K562 (cell line): ENCODE measurements at regions not wholly inside any gene's neighbourhood (a gene's known extent, or its start where the extent isn't known, plus 50 kb on each side); places are given as distances from the start of the nearest gene placed in this dataset.

Source experiments
- ATAC-seq: fragments of 200-7000 bp; cut with Tn5 transposase; 3 replicates; pipeline ENCODE4 v1.9.1; 2020; ENCODE audit warnings: moderate library complexity
- BruUV-seq: library from RNA; stranded (reverse); fragments of 400-500 nt; replicated peaks from 2 replicates; lab custom pipeline; 2021; lab: Mats Ljungman, UMichigan
- CTCF ChIA-PET: fragments of 300-600 bp; formaldehyde crosslinking; extraction: SDS; loops from one replicate; lab custom pipeline; 2021; ENCODE audit warnings: low intra/inter-chr PET ratio; lab: Yijun Ruan, JAX
- POLR2A ChIA-PET: fragments of 300-600, 350-650 bp; sonication (Branson Sonifier 250); formaldehyde crosslinking; extraction: SDS; loops from one replicate; lab custom pipeline; 2021; ENCODE audit warnings: antibody characterized with exemption, inconsistent platforms; lab: Yijun Ruan, JAX
- DNase-seq, 4 experiments: peaks; one replicate each; pipeline versions ENCODE4 v3.0.0 to v3.0.0-alpha.2; 2011 to 2018; ENCODE audit warnings: low spot score in 3 of 4, mixed read lengths in 3 of 4; ENCODE audit errors: extremely low read depth in 1 of 4
- FAIRE-seq: peaks from 2 replicates; lab custom pipeline; 2011; peaks lifted over from hg19 to GRCh38; lab: Jason Lieb, UNC
- H2AFZ ChIP-seq: 2 replicates; pipeline ENCODE4 v1.6.0; 2011; ENCODE audit warnings: low read depth, low read length, control low read depth, inconsistent platforms
- H3K27ac ChIP-seq: fragments of 200-600 bp; 3 replicates; pipeline ENCODE4 v1.8.0; 2011; ENCODE audit warnings: low read depth, mild to moderate bottlenecking, control low read depth, inconsistent platforms, low read length, moderate library complexity, mixed read lengths; ENCODE audit errors: extremely low read depth
- H3K27me3 ChIP-seq, 2 experiments: fragments of 300-600 bp in 1 of 2; 2 replicates in 1 of 2; 3 replicates in 1 of 2; pipeline versions ENCODE4 v1.6.0 to v1.8.0; 2011; ENCODE audit warnings: inconsistent platforms in 2 of 2, low read length in 2 of 2, mild to moderate bottlenecking in 1 of 2, mixed read lengths in 1 of 2, moderate library complexity in 1 of 2; ENCODE audit not compliant: control insufficient read depth in 2 of 2, insufficient read depth in 2 of 2
- H3K36me3 ChIP-seq: fragments of 300-600 bp; 3 replicates; pipeline ENCODE4 v1.8.0; 2011; ENCODE audit warnings: mild to moderate bottlenecking, low read length, inconsistent platforms; ENCODE audit not compliant: control insufficient read depth, insufficient read depth
- H3K4me1 ChIP-seq, 2 experiments: fragments of 200-600 bp in 1 of 2; replicated peaks in 1 of 2; 2 replicates in 1 of 2; 3 replicates in 1 of 2; pipeline versions ENCODE4 v1.5.1 to v1.8.0; 2011; ENCODE audit warnings: inconsistent platforms in 2 of 2, low read length in 2 of 2, mild to moderate bottlenecking in 1 of 2, mixed read lengths in 1 of 2, moderate library complexity in 1 of 2; ENCODE audit not compliant: control insufficient read depth in 2 of 2, insufficient read depth in 2 of 2
- H3K4me2 ChIP-seq: 2 replicates; pipeline ENCODE4 v1.6.1; 2011; ENCODE audit warnings: low read length, control low read depth, inconsistent platforms, mixed read lengths; ENCODE audit not compliant: insufficient read depth
- H3K4me3 ChIP-seq: fragments of 200-600 bp; sonication (generic), shearing (Covaris generic); 2 replicates; pipeline ENCODE4 v1.5.1; 2016; ENCODE audit warnings: control low read depth, inconsistent platforms
- H3K79me2 ChIP-seq: fragments of 200-600 bp; 3 replicates; pipeline ENCODE4 v1.8.0; 2011; ENCODE audit warnings: low read length, inconsistent platforms; ENCODE audit not compliant: control insufficient read depth, insufficient read depth
- H3K9ac ChIP-seq, 2 experiments: 2 replicates each; pipeline versions ENCODE4 v1.6.0 to v1.6.1; 2011; ENCODE audit warnings: low read depth in 2 of 2, low read length in 2 of 2, control low read depth in 1 of 2, inconsistent platforms in 1 of 2, mild to moderate bottlenecking in 1 of 2, mixed read lengths in 1 of 2; ENCODE audit not compliant: insufficient read depth in 1 of 2
- H3K9me1 ChIP-seq: one replicate; pipeline ENCODE4 v1.6.0; 2011; ENCODE audit warnings: inconsistent platforms, mild to moderate bottlenecking, low read length, moderate library complexity; ENCODE audit not compliant: control insufficient read depth, insufficient read depth
- H3K9me3 ChIP-seq: replicated peaks from 2 replicates; pipeline ENCODE4 v1.5.1; 2011; ENCODE audit warnings: low read depth, low read length, inconsistent platforms; ENCODE audit not compliant: control insufficient read depth, insufficient read depth
- H4K20me1 ChIP-seq: replicated peaks from 2 replicates; pipeline ENCODE4 v1.6.1; 2011; ENCODE audit warnings: low read length, inconsistent platforms, mixed read lengths; ENCODE audit not compliant: control insufficient read depth, insufficient read depth
- CEBPB ChIP-seq: fragments of 450-650 bp; IDR thresholded peaks from 2 replicates; pipeline ENCODE4 v1.6.1; 2016; ENCODE audit warnings: missing genetic modification characterization, missing compliant biosample characterization
- CREB1 ChIP-seq, 2 experiments: sonication (generic) in 1 of 2; formaldehyde crosslinking in 1 of 2; IDR thresholded peaks; 2 replicates each; pipeline versions ENCODE4 v1.6.1 to v1.8.0; 2012 to 2022; ENCODE audit warnings: inconsistent platforms in 1 of 2, mild to moderate bottlenecking in 1 of 2, missing genetic modification reagents in 1 of 2, moderate library complexity in 1 of 2
- ETS2 ChIP-seq: IDR thresholded peaks from 2 replicates; pipeline ENCODE4 v1.6.1; 2016; ENCODE audit warnings: borderline replicate concordance, missing genetic modification characterization, mild to moderate bottlenecking, moderate library complexity, missing compliant biosample characterization; ENCODE audit not compliant: poor library complexity, severe bottlenecking
- GTF2F1 ChIP-seq: IDR thresholded peaks from 2 replicates; pipeline ENCODE4 v1.6.1; 2011; ENCODE audit warnings: low read depth, low read length, improper control_type of control experiment
- JUND ChIP-seq, 2 experiments: IDR thresholded peaks; 2 replicates in 1 of 2; 3 replicates in 1 of 2; pipeline ENCODE4 v1.6.1; 2011; ENCODE audit warnings: borderline replicate concordance in 2 of 2, low read depth in 2 of 2, low read length in 2 of 2, improper control_type of control experiment in 1 of 2, missing biosample characterization in 1 of 2, missing genetic modification characterization in 1 of 2, missing genetic modification reagents in 1 of 2
- NFYB ChIP-seq: IDR thresholded peaks from 2 replicates; pipeline ENCODE4 v1.6.1; 2011; ENCODE audit warnings: mild to moderate bottlenecking, moderate library complexity; ENCODE audit not compliant: insufficient read length; ENCODE audit errors: extremely low read depth
- OTX1 ChIP-seq: fragments of 450-650 bp; formaldehyde crosslinking; IDR thresholded peaks from 2 replicates; pipeline ENCODE4 v1.4.0; 2022; ENCODE audit warnings: mild to moderate bottlenecking
- PATZ1 ChIP-seq: fragments of 250-450 bp; sonication (Bioruptor Pico); IDR thresholded peaks from 2 replicates; pipeline ENCODE4 v1.5.0; 2020; ENCODE audit warnings: mild to moderate bottlenecking, borderline replicate concordance
- PHB2 ChIP-seq: fragments of 450-650 bp; IDR thresholded peaks from 2 replicates; pipeline ENCODE4 v1.6.1; 2017; ENCODE audit warnings: low read depth
- RFX7 ChIP-seq: fragments of 250-450 bp; sonication (Bioruptor Pico); IDR thresholded peaks from 2 replicates; pipeline ENCODE4 v1.5.1; 2021; ENCODE audit warnings: mild to moderate bottlenecking
- SIX5 ChIP-seq, 2 experiments: IDR thresholded peaks; 2 replicates each; pipeline ENCODE4 v1.6.1; 2011; ENCODE audit warnings: low read length in 2 of 2, borderline replicate concordance in 1 of 2, low read depth in 1 of 2, mild to moderate bottlenecking in 1 of 2, moderate library complexity in 1 of 2; ENCODE audit not compliant: insufficient read depth in 1 of 2
- THRAP3 ChIP-seq: fragments of 450-650 bp; IDR thresholded peaks from 2 replicates; pipeline ENCODE4 v1.6.1; 2016; ENCODE audit warnings: mild to moderate bottlenecking, inconsistent platforms, borderline replicate concordance
- U2AF1 ChIP-seq: fragments of 200-400 bp; formaldehyde crosslinking; optimal IDR thresholded peaks from 2 replicates; pipeline ENCODE3; 2017; ENCODE audit warnings: mild to moderate bottlenecking, low read depth, low read length, moderate library complexity
- ZNF354B ChIP-seq: fragments of 250-450 bp; sonication (Bioruptor Pico); IDR thresholded peaks from 2 replicates; pipeline ENCODE4 v1.4.0; 2020
- WGBS: fragments of 100-300 bp; shearing (Covaris generic); methylation state at CpG from one replicate; pipeline ENCODE4 v1.1.6; 2016; ENCODE audit warnings: low coverage, mixed read lengths; ENCODE audit not compliant: insufficient coverage; ENCODE audit errors: missing lambda C conversion rate; 5-methylcytosine and 5-hydroxymethylcytosine counted together
- in situ Hi-C: fragments of 300-500 bp; cut with MboI; formaldehyde crosslinking; loops from 4 replicates; pipeline ENCODE4 v1.15.0; 2018; ENCODE audit warnings: inconsistent platforms, mixed read lengths
- intact Hi-C: fragments of 100-400 bp; cut with micrococcal nuclease; formaldehyde crosslinking; loops from 2 replicates; pipeline ENCODE4 v1.14.2; 2022
- TF ChIP-seq, protein P1 (sequence below), 2 experiments: fragments of 450-650 bp; IDR thresholded peaks; 2 replicates each; pipeline ENCODE4 v1.6.1; 2016
- TF ChIP-seq, protein P2 (sequence below): sonication (generic); formaldehyde crosslinking; IDR thresholded peaks from 2 replicates; pipeline ENCODE4 v1.8.0; 2022; ENCODE audit warnings: mild to moderate bottlenecking, missing genetic modification reagents

- WGBS = 69% methylated on average over 6 of the region's 6 CpGs
- in situ Hi-C loops = no loop called here
- Histone ChIP-seq H3K27ac (no peak overlapping the region), H3K9ac (peak overlapping the region in 1 of 2 experiments; percentile 37; a peak in 1 of 4 replicates), H3K4me1 (peaks cover 0 to 6% of the 10 kb centered on the region in 2 experiments; a peak in 1 of 5 replicates), H2AFZ (no peak overlapping the region), H3K9me1 (no peaks in the 10 kb centered on the region), H3K4me3 (no peak overlapping the region), H3K9me3 (no peaks in the 10 kb centered on the region), H3K4me2 (no peak overlapping the region), H3K36me3 (no peaks in the 10 kb centered on the region), H4K20me1 (peaks cover 6% of the 10 kb centered on the region; the same call in 1 of the 2 replicates), H3K79me2 (no peaks in the 10 kb centered on the region), H3K27me3 (peaks cover 0 to 5% of the 10 kb centered on the region in 2 experiments; a peak in 3 of 5 replicates)
- ChIA-PET CTCF (no interaction called here), POLR2A (interaction anchor here (0.7 to 1.5 kb wide), 7 partner anchors 14 to 1612 kb away, joined by 3 to 6 read pairs (median 3); no protein-coding TSS in a partner anchor)
- BruUV-seq = no TSS peak
- TF ChIP-seq PHB2 (no peak), NFYB (no peak), JUND (IDR thresholded peaks at IDR 0.05; ENCODE audit: borderline replicate concordance, low read depth, low read length) (no peak), JUND (tag; IDR thresholded peaks at IDR 0.05; ENCODE audit: borderline replicate concordance, low read depth, low read length) (no peak), PATZ1 (CRISPR knock-in tag) (no peak), ETS2 (tag) (no peak), THRAP3 (no peak), ZNF354B (no peak), U2AF1 (no peak), CEBPB (tag) (no peak), OTX1 (no peak), SIX5 (IDR thresholded peaks at IDR 0.05; ENCODE audit: borderline replicate concordance in 1 of 2, insufficient read depth in 1 of 2, low read depth in 1 of 2, low read length in 2 of 2) (no peak), GTF2F1 (no peak), RFX7 (no peak), CREB1 (IDR thresholded peaks at IDR 0.05) (no peak), CREB1 (CRISPR knock-in tag; IDR thresholded peaks at IDR 0.05) (no peak)
- TF ChIP-seq, protein P1, sequence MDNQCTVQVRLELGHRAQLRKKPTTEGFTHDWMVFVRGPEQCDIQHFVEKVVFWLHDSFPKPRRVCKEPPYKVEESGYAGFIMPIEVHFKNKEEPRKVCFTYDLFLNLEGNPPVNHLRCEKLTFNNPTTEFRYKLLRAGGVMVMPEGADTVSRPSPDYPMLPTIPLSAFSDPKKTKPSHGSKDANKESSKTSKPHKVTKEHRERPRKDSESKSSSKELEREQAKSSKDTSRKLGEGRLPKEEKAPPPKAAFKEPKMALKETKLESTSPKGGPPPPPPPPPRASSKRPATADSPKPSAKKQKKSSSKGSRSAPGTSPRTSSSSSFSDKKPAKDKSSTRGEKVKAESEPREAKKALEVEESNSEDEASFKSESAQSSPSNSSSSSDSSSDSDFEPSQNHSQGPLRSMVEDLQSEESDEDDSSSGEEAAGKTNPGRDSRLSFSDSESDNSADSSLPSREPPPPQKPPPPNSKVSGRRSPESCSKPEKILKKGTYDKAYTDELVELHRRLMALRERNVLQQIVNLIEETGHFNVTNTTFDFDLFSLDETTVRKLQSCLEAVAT (IDR thresholded peaks at IDR 0.05) = no peak
- TF ChIP-seq, protein P2, sequence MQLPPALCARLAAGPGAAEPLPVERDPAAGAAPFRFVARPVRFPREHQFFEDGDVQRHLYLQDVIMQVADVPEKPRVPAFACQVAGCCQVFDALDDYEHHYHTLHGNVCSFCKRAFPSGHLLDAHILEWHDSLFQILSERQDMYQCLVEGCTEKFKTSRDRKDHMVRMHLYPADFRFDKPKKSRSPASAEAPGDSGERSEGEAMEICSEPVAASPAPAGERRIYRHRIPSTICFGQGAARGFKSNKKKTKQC = no peak
- ATAC-seq (no peak), FAIRE-seq (no peak), DNase-seq (no peak)
- intact Hi-C loops = no loop called here
Measured at GRCh38 chr1:201695607-201696006, 133.3 kb upstream of the IPO9 start.
